H9 (cell line): ENCODE measurements at regions not wholly inside any gene's neighbourhood (a gene's known extent, or its start where the extent isn't known, plus 50 kb on each side); places are given as distances from the start of the nearest gene placed in this dataset.

Source experiments
- DNase-seq: peaks from one replicate; pipeline ENCODE4 v3.0.0-alpha.2; 2017
- H2AFZ ChIP-seq: one replicate; pipeline ENCODE4 v1.6.1; 2013; ENCODE audit warnings: mild to moderate bottlenecking, low read length, control low read depth, moderate library complexity
- H2AK5ac ChIP-seq: 2 replicates; pipeline ENCODE4 v1.6.1; 2013; ENCODE audit warnings: low read length, control low read depth, mixed read lengths; ENCODE audit not compliant: insufficient read length
- H2BK120ac ChIP-seq: one replicate; pipeline ENCODE4 v1.6.1; 2013; ENCODE audit warnings: low read depth, mild to moderate bottlenecking, low read length, control low read depth, inconsistent platforms; ENCODE audit not compliant: poor library complexity, severe bottlenecking
- H2BK12ac ChIP-seq: 2 replicates; pipeline ENCODE4 v1.6.1; 2013; ENCODE audit warnings: low read length, control low read depth, mixed read lengths, low read depth; ENCODE audit not compliant: insufficient read length
- H2BK15ac ChIP-seq: 2 replicates; pipeline ENCODE4 v1.6.1; 2013; ENCODE audit warnings: low read depth, low read length, control low read depth
- H2BK20ac ChIP-seq: one replicate; pipeline ENCODE4 v1.6.1; 2013; ENCODE audit warnings: low read depth, mild to moderate bottlenecking, low read length, control low read depth, inconsistent platforms; ENCODE audit not compliant: poor library complexity, severe bottlenecking
- H2BK5ac ChIP-seq: 2 replicates; pipeline ENCODE4 v1.6.1; 2013; ENCODE audit warnings: low read length, control low read depth, mixed read lengths; ENCODE audit not compliant: insufficient read length
- H3K14ac ChIP-seq: 2 replicates; pipeline ENCODE4 v1.6.1; 2013; ENCODE audit warnings: low read length, control low read depth; ENCODE audit not compliant: insufficient read depth
- H3K18ac ChIP-seq: 2 replicates; pipeline ENCODE4 v1.6.1; 2013; ENCODE audit warnings: low read depth, mild to moderate bottlenecking, mixed read lengths, low read length, control low read depth; ENCODE audit not compliant: insufficient read length
- H3K23ac ChIP-seq: 2 replicates; pipeline ENCODE4 v1.6.1; 2013; ENCODE audit warnings: low read length, control low read depth, mixed read lengths, low read depth; ENCODE audit not compliant: insufficient read length
- H3K23me2 ChIP-seq: 2 replicates; pipeline ENCODE4 v1.6.1; 2013; ENCODE audit warnings: low read depth, mild to moderate bottlenecking, mixed read lengths, low read length, control low read depth; ENCODE audit not compliant: insufficient read length, poor library complexity, severe bottlenecking
- H3K27ac ChIP-seq: 2 replicates; pipeline ENCODE4 v1.5.1; 2013; ENCODE audit warnings: low read length, control low read depth, mixed read lengths, low read depth; ENCODE audit not compliant: insufficient read length
- H3K27me3 ChIP-seq: 2 replicates; pipeline ENCODE4 v1.6.1; 2013; ENCODE audit warnings: low read length, control low read depth, inconsistent platforms; ENCODE audit not compliant: insufficient read depth
- H3K4ac ChIP-seq: 2 replicates; pipeline ENCODE4 v1.6.1; 2013; ENCODE audit warnings: low read depth, mild to moderate bottlenecking, control low read depth, inconsistent platforms, low read length, moderate library complexity
- H3K4me1 ChIP-seq: 2 replicates; pipeline ENCODE4 v1.6.1; 2013; ENCODE audit warnings: low read length, control low read depth, inconsistent platforms; ENCODE audit not compliant: insufficient read depth
- H3K4me2 ChIP-seq: 2 replicates; pipeline ENCODE4 v1.6.1; 2013; ENCODE audit warnings: low read length, control low read depth, mixed read lengths; ENCODE audit not compliant: insufficient read length, insufficient read depth
- H3K56ac ChIP-seq: 2 replicates; pipeline ENCODE4 v1.6.1; 2013; ENCODE audit warnings: low read depth, mild to moderate bottlenecking, mixed read lengths, low read length, control low read depth; ENCODE audit not compliant: insufficient read length
- H3K79me1 ChIP-seq: 2 replicates; pipeline ENCODE4 v1.6.1; 2013; ENCODE audit warnings: low read depth, mild to moderate bottlenecking, moderate library complexity, low read length, control low read depth, inconsistent platforms; ENCODE audit not compliant: insufficient read depth, poor library complexity, severe bottlenecking
- H3K79me2 ChIP-seq: 2 replicates; pipeline ENCODE4 v1.6.1; 2013; ENCODE audit warnings: low read length, control low read depth, inconsistent platforms; ENCODE audit not compliant: insufficient read depth
- H3K9ac ChIP-seq: 2 replicates; pipeline ENCODE4 v1.6.1; 2013; ENCODE audit warnings: low read length, control low read depth, mixed read lengths; ENCODE audit not compliant: insufficient read length; ENCODE audit errors: extremely low read depth
- H3K9me3 ChIP-seq: one replicate; pipeline ENCODE4 v1.6.1; 2013; ENCODE audit warnings: low read depth, low read length, inconsistent platforms; ENCODE audit not compliant: control insufficient read depth
- H3T11ph ChIP-seq: one replicate; pipeline ENCODE4 v1.6.1; 2013; ENCODE audit warnings: mild to moderate bottlenecking, low read length, control low read depth, inconsistent platforms
- H4K20me1 ChIP-seq: one replicate; pipeline ENCODE4 v1.6.1; 2013; ENCODE audit not compliant: control insufficient read depth, insufficient read length, insufficient read depth
- H4K5ac ChIP-seq: 2 replicates; pipeline ENCODE4 v1.6.1; 2013; ENCODE audit warnings: low read depth, mild to moderate bottlenecking, mixed read lengths, low read length, control low read depth; ENCODE audit not compliant: insufficient read length
- H4K8ac ChIP-seq: replicated peaks from 2 replicates; pipeline ENCODE4 v1.6.1; 2013; ENCODE audit warnings: low read length, control low read depth, mixed read lengths, low read depth; ENCODE audit not compliant: insufficient read length
- H4K91ac ChIP-seq: 2 replicates; pipeline ENCODE4 v1.6.1; 2013; ENCODE audit warnings: low read depth, mild to moderate bottlenecking, moderate library complexity, mixed read lengths, low read length, control low read depth; ENCODE audit not compliant: insufficient read length
- H3K27ac Mint-ChIP-seq, 3 experiments: 2 replicates in 2 of 3; 3 replicates in 1 of 3; pipeline ENCODE4 v1.8.0; 2020 to 2021; ENCODE audit warnings: mixed read lengths in 3 of 3, mild to moderate bottlenecking in 1 of 3, moderate library complexity in 1 of 3
- H3K27me3 Mint-ChIP-seq: 2 replicates; pipeline ENCODE4 v1.8.0; 2021; ENCODE audit warnings: low read depth, mild to moderate bottlenecking, moderate library complexity, mixed read lengths
- H3K36me3 Mint-ChIP-seq, 3 experiments: 2 replicates in 2 of 3; 3 replicates in 1 of 3; pipeline ENCODE4 v1.8.0; 2020 to 2021; ENCODE audit warnings: low read depth in 3 of 3, mixed read lengths in 3 of 3; ENCODE audit not compliant: insufficient read depth in 1 of 3
- H3K4me1 Mint-ChIP-seq, 2 experiments: 2 replicates each; pipeline ENCODE4 v1.8.0; 2020; ENCODE audit warnings: mixed read lengths in 2 of 2
- H3K4me3 Mint-ChIP-seq, 2 experiments: 2 replicates in 1 of 2; 3 replicates in 1 of 2; pipeline ENCODE4 v1.8.0; 2020 to 2021; ENCODE audit warnings: mild to moderate bottlenecking in 2 of 2, mixed read lengths in 2 of 2, moderate library complexity in 1 of 2
- H3K9me3 Mint-ChIP-seq, 2 experiments: 2 replicates in 1 of 2; 3 replicates in 1 of 2; pipeline ENCODE4 v1.8.0; 2020; ENCODE audit warnings: mild to moderate bottlenecking in 2 of 2, mixed read lengths in 2 of 2, moderate library complexity in 1 of 2
- CTCF ChIP-seq: fragments of 200-600 bp; sonication (generic); conservative IDR thresholded peaks from 3 replicates; pipeline ENCODE4 v1.8.0; 2021; ENCODE audit warnings: antibody characterized with exemption, mild to moderate bottlenecking
- WGBS: extraction: QIAGEN DNeasy Blood & Tissue Kit; methylation state at CpG from one replicate; pipeline ENCODE4 v1.1.7; 2013; ENCODE audit warnings: missing lambda C conversion rate, low lambda C conversion rate, mixed read lengths; ENCODE audit not compliant: insufficient read length; ENCODE audit errors: extremely low coverage; 5-methylcytosine and 5-hydroxymethylcytosine counted together

- Histone ChIP-seq H4K20me1 (peaks cover 2% of the 10 kb centered on the region), H3K9me3 (no peaks in the 10 kb centered on the region), H3K27me3 (no peaks in the 10 kb centered on the region), H3K79me2 (no peaks in the 10 kb centered on the region), H4K5ac (no peak overlapping the region), H2AFZ (no peak overlapping the region), H2BK12ac (no peak overlapping the region), H2BK5ac (no peak overlapping the region), H4K91ac (no peak overlapping the region), H3K9ac (no peak overlapping the region), H3K18ac (no peak overlapping the region), H3K4me2 (no peak overlapping the region), H4K8ac (no peak overlapping the region), H3T11ph (no peak overlapping the region), H3K79me1 (no peaks in the 10 kb centered on the region), H3K27ac (no peak overlapping the region), H3K56ac (no peak overlapping the region), H2BK20ac (no peak overlapping the region), H3K23me2 (no peaks in the 10 kb centered on the region), H3K4me1 (no peaks in the 10 kb centered on the region), H3K14ac (no peak overlapping the region), H2BK120ac (no peak overlapping the region), H2AK5ac (no peak overlapping the region), H2BK15ac (no peak overlapping the region), H3K4ac (no peak overlapping the region), H3K23ac (no peak overlapping the region)
- H3K27me3 Mint-ChIP-seq = peaks cover 10% of the 10 kb centered on the region
- no peak overlapping the region for H3K4me3 Mint-ChIP-seq
- no peak overlapping the region for H3K27ac Mint-ChIP-seq
- no peaks in the 10 kb centered on the region for H3K9me3 Mint-ChIP-seq
- DNase-seq = peak; percentile 9
- no CpG with 5 or more reads among the region's 8 CpGs for WGBS
- peaks cover 10 to 11% of the 10 kb centered on the region in 2 experiments for H3K4me1 Mint-ChIP-seq
- no peak for TF ChIP-seq CTCF
- H3K36me3 Mint-ChIP-seq = no peaks in the 10 kb centered on the region; a peak in 1 of 7 replicates
These were observed 155.0 kb upstream of the IRX2 start for GRCh38 chr5:2906302-2907090.
